ENCODE measurements at regions not wholly inside any gene's neighbourhood (a gene's known extent, or its start where the extent isn't known, plus 50 kb on each side); places are given as distances from the start of the nearest gene placed in this dataset.

- ChIA-PET RAD21 (ENCODE audit: low non-redundant PET in 1 of 2, low total read pairs in 2 of 2, uncharacterized antibody in 2 of 2, unreplicated experiment in 2 of 2) (no interaction called here), POLR2A (interaction anchor here (1.1 to 13.2 kb wide), 5 partner anchors 8 to 119 kb away, joined by 3 to 227 read pairs (median 6); no protein-coding TSS in a partner anchor), CTCF (interaction anchor here (1.2 kb wide), 1 partner anchor 271 kb away, joined by 3 read pairs; no protein-coding TSS in a partner anchor)
- H3K9me3 ChIP-seq (ENCODE audit: control insufficient read depth in 1 of 2, insufficient read depth in 1 of 2, low read depth in 1 of 2, low read length in 2 of 2), result no peaks in the 10 kb centered on the region
- peaks cover 0 to 47% of the 10 kb centered on the region in 2 experiments; a peak in 2 of 4 replicates for H3K36me3 ChIP-seq (ENCODE audit: control insufficient read depth in 1 of 2, insufficient read depth in 2 of 2, low read length in 2 of 2)
- ATAC-seq (no peak), DNase-seq (ENCODE audit: low read depth, low spot score) (no peak)
- intact Hi-C loops (cut with micrococcal nuclease), result no loop called here
- TF ChIP-seq POLR2AphosphoS5 (IDR thresholded peaks at IDR 0.05; ENCODE audit: low read depth, low read length) (peak; percentile 40), POLR2A (IDR thresholded peaks at IDR 0.05; ENCODE audit: borderline replicate concordance, extremely low read depth, insufficient read depth, insufficient read length) (no peak)
- peak overlapping the region; percentile 63 for H3K4me2 ChIP-seq (ENCODE audit: low read length)
- no peaks in the 10 kb centered on the region for H3K9me2 ChIP-seq (ENCODE audit: insufficient read depth)
- peak overlapping the region; percentile 69 for H3K9ac ChIP-seq (ENCODE audit: low read length)
- peaks cover 85 to 97% of the 10 kb centered on the region in 2 experiments for H3K4me1 ChIP-seq (ENCODE audit: control insufficient read depth in 1 of 2, insufficient read depth in 2 of 2, low read length in 2 of 2)
- TSS peak; percentile 29 for BruUV-seq (replicated peaks)
- peaks cover 96% of the 10 kb centered on the region for H3K79me2 ChIP-seq (ENCODE audit: insufficient read depth, low read length)
- no peak overlapping the region for H2AFZ ChIP-seq (ENCODE audit: low read depth, low read length, poor library complexity, severe bottlenecking)
- no peaks in the 10 kb centered on the region for H4K20me1 ChIP-seq (ENCODE audit: insufficient read depth)
- H3K27me3 ChIP-seq (ENCODE audit: insufficient read depth, low read length), result no peaks in the 10 kb centered on the region
- H3K4me3 ChIP-seq (replicated peaks in 1 of 2; ENCODE audit: low read depth in 1 of 2, low read length in 2 of 2), result no peak overlapping the region
- H3K27ac ChIP-seq (ENCODE audit: low read depth, low read length), result peak overlapping the region; percentile 99
These were observed 159.5 kb upstream of the KLF14 start for GRCh38 chr7:130893441-130893894.

GRCh38 chr7:130894146-130894908 lies 160.3 kb upstream of the KLF14 start:
- Histone ChIP-seq H3K79me2 (ENCODE audit: insufficient read depth, low read length) (peaks cover 96% of the 10 kb centered on the region), H2AFZ (ENCODE audit: low read depth, low read length, poor library complexity, severe bottlenecking) (no peak overlapping the region), H3K36me3 (ENCODE audit: control insufficient read depth in 1 of 2, insufficient read depth in 2 of 2, low read length in 2 of 2) (peaks cover 0 to 52% of the 10 kb centered on the region in 2 experiments; a peak in 2 of 4 replicates), H3K27ac (ENCODE audit: low read depth, low read length) (peak overlapping the region; percentile 99), H3K27me3 (ENCODE audit: insufficient read depth, low read length) (no peaks in the 10 kb centered on the region), H3K9me2 (ENCODE audit: insufficient read depth) (no peaks in the 10 kb centered on the region), H3K9me3 (ENCODE audit: control insufficient read depth in 1 of 2, insufficient read depth in 1 of 2, low read depth in 1 of 2, low read length in 2 of 2) (no peaks in the 10 kb centered on the region), H3K4me1 (ENCODE audit: control insufficient read depth in 1 of 2, insufficient read depth in 2 of 2, low read length in 2 of 2) (peaks cover 85 to 97% of the 10 kb centered on the region in 2 experiments), H4K20me1 (ENCODE audit: insufficient read depth) (no peaks in the 10 kb centered on the region), H3K9ac (ENCODE audit: low read length) (peak overlapping the region; percentile 69), H3K4me2 (ENCODE audit: low read length) (peak overlapping the region; percentile 63), H3K4me3 (replicated peaks in 1 of 2; ENCODE audit: low read depth in 1 of 2, low read length in 2 of 2) (no peak overlapping the region)
- CTCF ChIA-PET, result interaction anchor here (0.8 to 3.4 kb wide), 5 partner anchors 10 to 270 kb away, joined by 3 to 15 read pairs (median 3); no protein-coding TSS in a partner anchor
- BruUV-seq (replicated peaks), result no TSS peak
- POLR2A ChIA-PET, result interaction anchor here (0.9 to 13.2 kb wide), 8 partner anchors 8 to 118 kb away, joined by 3 to 227 read pairs (median 3); no protein-coding TSS in a partner anchor
- intact Hi-C loops (cut with micrococcal nuclease), result loop anchor here (1.0 to 2.0 kb wide), 2 partner anchors 9 to 50 kb away; no protein-coding TSS in a partner anchor
- DNase-seq (ENCODE audit: low read depth, low spot score) (peak; percentile 97), ATAC-seq (peak; percentile 64)
- RAD21 ChIA-PET (ENCODE audit: low non-redundant PET in 1 of 2, low total read pairs in 2 of 2, uncharacterized antibody in 2 of 2, unreplicated experiment in 2 of 2), result no interaction called here
- TF ChIP-seq FOSL1 (IDR thresholded peaks at IDR 0.05; ENCODE audit: low read depth), result no peak
- no peak for TF ChIP-seq SRF (IDR thresholded peaks at IDR 0.05; ENCODE audit: low read depth)
- TF ChIP-seq JUND (IDR thresholded peaks at IDR 0.05), result no peak
- TF ChIP-seq TCF7L2 (IDR thresholded peaks at IDR 0.05; ENCODE audit: borderline replicate concordance, extremely low read depth, insufficient read depth, insufficient read length), result peak; percentile 100
- no peak for TF ChIP-seq ZNF274 (IDR thresholded peaks at IDR 0.05; ENCODE audit: low read depth, low read length)
- TF ChIP-seq POLR2AphosphoS5 (IDR thresholded peaks at IDR 0.05; ENCODE audit: low read depth, low read length), result peak; percentile 76
- TF ChIP-seq POLR2A (IDR thresholded peaks at IDR 0.05; ENCODE audit: borderline replicate concordance, extremely low read depth, insufficient read depth, insufficient read length), result peak; percentile 49
- peak; percentile 62 for TF ChIP-seq YY1 (IDR thresholded peaks at IDR 0.05; ENCODE audit: extremely low read depth, insufficient replicate concordance, low read depth, low read length)
- no peak for TF ChIP-seq CBX3 (IDR thresholded peaks at IDR 0.05; ENCODE audit: low read depth)
